ENCODE measurements at regions not wholly inside any gene's neighbourhood (a gene's known extent, or its start where the extent isn't known, plus 50 kb on each side); places are given as distances from the start of the nearest gene placed in this dataset.
"Not testable (repeated sequence)": the region's sequence is repeated elsewhere in the genome, so short reads cannot be mapped to it uniquely, and the experiment has no call there.

- no peak for DNase-seq (ENCODE audit: low spot score)
Observed at GRCh38 chr16:8453359-8453758, 137.0 kb downstream of the TMEM114 start.

- DNase-seq (ENCODE audit: low spot score) = no peak
Observed at GRCh38 chr16:8452941-8453340, 137.4 kb downstream of the TMEM114 start.

GRCh38 chr16:8436931-8437330 lies 153.4 kb downstream of the TMEM114 start:
- DNase-seq (ENCODE audit: low spot score) = no peak

DNA sequence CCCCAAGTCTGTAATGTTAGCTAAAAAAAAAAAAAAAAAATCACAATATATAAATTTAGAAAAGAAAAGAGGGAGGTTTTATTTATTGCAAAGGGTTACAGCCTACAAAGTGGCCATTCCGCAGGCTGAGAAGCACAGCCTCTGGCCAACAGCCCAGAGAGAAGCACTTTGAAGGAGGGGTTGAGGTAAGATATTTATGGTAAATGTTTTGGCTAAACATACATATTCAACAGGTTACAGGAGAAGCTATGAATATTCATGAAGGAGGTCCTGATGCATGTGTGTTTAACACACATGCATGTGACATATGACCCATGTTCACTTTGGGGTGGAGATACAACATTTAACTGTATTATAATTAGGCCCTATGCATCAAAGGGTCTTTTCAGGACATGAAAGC lies 158.5 kb downstream of the TMEM114 start:
- DNase-seq (ENCODE audit: low spot score) = no peak

DNA sequence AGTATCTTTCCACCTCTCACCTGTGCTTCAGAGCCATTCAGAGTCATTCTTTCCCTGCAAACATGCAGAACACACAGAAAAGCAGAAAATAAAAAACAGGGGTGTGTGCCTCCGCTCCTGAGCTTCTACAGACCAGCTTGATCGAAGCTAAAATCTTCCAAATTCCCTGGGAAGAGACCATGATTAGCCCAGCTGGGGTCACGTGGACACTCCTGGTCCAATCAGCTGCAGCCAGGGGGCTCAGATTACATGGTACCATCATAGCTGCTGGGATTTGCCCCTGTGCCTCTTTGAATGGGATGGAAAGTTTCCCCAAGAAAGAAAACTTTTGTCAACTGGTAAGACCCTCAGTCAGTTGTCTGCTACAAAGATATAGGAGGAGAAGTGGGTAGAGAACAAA lies 159.9 kb downstream of the TMEM114 start:
- DNase-seq (ENCODE audit: low spot score) = no peak

- no peak for DNase-seq (ENCODE audit: low spot score)
Observed at GRCh38 chr16:8426569-8426968, 163.7 kb downstream of the TMEM114 start.

- DNase-seq (ENCODE audit: low spot score) = no peak
Observed at GRCh38 chr16:8417145-8417544, 173.2 kb downstream of the TMEM114 start.

GRCh38 chr16:8408855-8409567 lies 181.3 kb downstream of the TMEM114 start:
- DNase-seq (ENCODE audit: low spot score) = no peak

- no peak for DNase-seq (ENCODE audit: low spot score)
Observed at GRCh38 chr16:8407351-8407750, 183.0 kb downstream of the TMEM114 start.

- DNase-seq (ENCODE audit: low spot score) = no peak
Observed at GRCh38 chr16:8403978-8404749, 186.1 kb downstream of the TMEM114 start.

DNA sequence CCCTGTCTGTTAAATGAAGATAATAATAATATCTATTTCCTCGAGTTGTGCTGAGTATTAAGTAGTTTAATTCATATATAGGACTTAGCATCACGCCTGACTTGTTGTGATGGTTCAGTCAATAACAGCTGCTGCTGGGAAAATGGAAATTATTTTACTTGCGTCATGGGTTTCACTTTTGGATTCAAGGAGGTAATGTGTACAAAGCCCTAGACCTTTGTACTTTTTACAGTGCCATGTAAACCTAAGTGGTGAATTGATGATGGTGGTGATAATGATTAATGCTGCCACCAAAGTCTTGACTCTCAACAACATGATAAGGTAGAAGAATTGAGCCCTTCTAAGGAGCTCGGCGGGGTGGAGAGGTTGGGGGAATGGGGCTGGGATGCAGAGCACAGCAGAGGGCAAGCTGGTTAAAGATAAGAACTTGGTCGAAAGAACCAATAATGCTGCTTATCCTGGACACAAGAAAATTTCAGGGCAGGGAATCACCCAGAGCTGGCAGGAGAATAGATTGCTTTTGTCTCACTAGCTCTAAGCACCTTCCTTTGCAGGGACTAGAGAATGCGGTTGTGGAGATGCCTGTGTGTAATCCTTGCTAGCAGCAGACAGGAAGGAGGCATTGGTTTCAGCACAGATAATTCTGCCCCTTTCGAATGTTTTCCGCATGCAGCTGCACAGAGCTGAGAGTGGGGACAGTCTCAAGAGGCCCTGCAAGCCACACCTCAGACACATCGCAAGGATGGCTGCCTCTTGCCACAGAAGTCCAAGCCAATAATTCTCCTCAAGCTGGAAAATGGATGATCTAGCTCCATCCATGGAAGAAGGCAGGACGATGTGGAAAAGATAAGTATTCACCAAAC lies 187.1 kb downstream of the TMEM114 start:
- DNase-seq (ENCODE audit: low spot score) = no peak

GRCh38 chr16:8400683-8401082 lies 189.6 kb downstream of the TMEM114 start:
- DNase-seq (ENCODE audit: low spot score) = not testable (repeated sequence)

- no peak for DNase-seq (ENCODE audit: low spot score)
Observed at GRCh38 chr16:8398548-8398947, 191.8 kb downstream of the TMEM114 start.

- DNase-seq (ENCODE audit: low spot score) = no peak
Observed at GRCh38 chr16:8397223-8397622, 193.1 kb downstream of the TMEM114 start.

- DNase-seq (ENCODE audit: low spot score) = no peak
Observed at GRCh38 chr16:8396463-8396862, 193.8 kb downstream of the TMEM114 start.

- no peak for DNase-seq (ENCODE audit: low spot score)
Observed at GRCh38 chr16:8391257-8391656, 199.1 kb downstream of the TMEM114 start.

DNA sequence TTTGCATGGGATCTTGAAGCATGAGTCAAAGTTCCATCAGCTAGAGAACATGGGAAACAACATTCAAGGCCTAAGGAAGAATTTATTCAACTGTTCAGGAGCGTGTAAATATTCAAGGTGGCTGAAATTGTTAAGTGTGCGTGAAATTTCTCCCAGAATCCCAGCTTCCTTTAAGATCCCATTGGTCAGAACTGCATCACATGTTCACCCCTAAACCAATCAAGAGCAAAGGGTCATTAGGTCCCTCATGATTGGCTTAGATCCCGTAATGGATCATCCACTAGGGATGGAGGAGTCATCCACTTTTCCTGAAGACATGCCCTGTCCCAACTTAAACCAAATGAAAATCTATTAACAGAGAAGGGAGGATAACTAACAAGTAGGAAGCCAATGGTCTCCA lies 201.6 kb downstream of the TMEM114 start:
- DNase-seq (ENCODE audit: low spot score) = no peak

- DNase-seq (ENCODE audit: low spot score) = no peak
Observed at GRCh38 chr16:8381814-8382213, 208.5 kb downstream of the TMEM114 start.

DNA sequence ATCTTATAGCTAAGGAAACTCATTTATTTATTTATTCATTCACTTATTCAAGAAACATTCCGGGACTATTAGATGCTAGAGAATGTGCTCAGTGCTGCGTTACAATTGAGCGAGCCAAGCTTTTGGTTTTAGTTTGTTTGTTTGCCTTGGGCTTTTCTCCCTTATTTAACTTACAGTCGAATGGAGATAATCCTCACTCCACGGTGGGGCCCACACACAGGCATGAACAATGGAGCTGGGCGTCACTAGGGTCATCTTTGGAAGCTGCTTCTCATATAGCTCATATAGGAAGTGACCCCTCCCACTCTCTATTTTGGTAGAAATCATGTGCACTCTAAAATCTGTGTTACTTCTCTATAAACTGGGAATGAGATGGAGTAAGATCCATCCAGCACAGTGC lies 210.0 kb downstream of the TMEM114 start:
- no peak for DNase-seq (ENCODE audit: low spot score)

- DNase-seq (ENCODE audit: low spot score) = no peak
Observed at GRCh38 chr16:8377864-8378263, 212.4 kb downstream of the TMEM114 start.

- no peak for DNase-seq (ENCODE audit: low spot score)
Observed at GRCh38 chr16:8376858-8377257, 213.5 kb downstream of the TMEM114 start.

- DNase-seq (ENCODE audit: low spot score) = no peak
Observed at GRCh38 chr16:8376430-8376829, 213.9 kb downstream of the TMEM114 start.

- no peak for DNase-seq (ENCODE audit: low spot score)
Observed at GRCh38 chr16:8375232-8375587, 215.1 kb downstream of the TMEM114 start.
